ENCODE measurements at regions not wholly inside any gene's neighbourhood (a gene's known extent, or its start where the extent isn't known, plus 50 kb on each side); places are given as distances from the start of the nearest gene placed in this dataset.

DNA sequence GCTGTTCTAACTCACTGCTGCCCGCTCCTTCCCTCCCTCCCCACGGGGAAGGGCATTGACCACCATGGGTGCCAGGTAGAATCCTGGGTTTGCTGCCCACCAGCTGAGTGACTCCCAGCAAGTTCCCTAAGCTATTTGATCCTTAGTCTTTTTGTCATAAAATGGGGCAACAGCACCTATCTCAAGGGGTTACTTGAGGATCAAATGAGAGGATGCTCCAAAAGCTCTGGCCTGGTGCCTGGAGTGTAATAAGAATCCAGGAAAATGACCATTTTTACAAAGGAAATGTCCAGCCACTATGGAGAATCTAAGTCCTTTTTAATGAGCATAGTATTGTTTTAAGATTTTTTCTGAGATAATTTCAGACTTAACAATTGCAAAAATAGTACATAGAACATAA lies 61.4 kb upstream of the CMKLR1 start:
- Histone ChIP-seq H3K79me1 (ENCODE audit: insufficient read depth, low read depth, low read length, poor library complexity, severe bottlenecking) (no peaks in the 10 kb centered on the region), H3K27ac (ENCODE audit: insufficient read length, low read depth, low read length) (no peak overlapping the region), H3K4me1 (ENCODE audit: insufficient read depth, low read length) (no peaks in the 10 kb centered on the region), H3K79me2 (ENCODE audit: insufficient read depth, low read length) (no peaks in the 10 kb centered on the region), H2BK15ac (ENCODE audit: low read depth, low read length) (no peak overlapping the region), H3K18ac (ENCODE audit: insufficient read length, low read depth, low read length) (no peak overlapping the region), H3K4ac (ENCODE audit: low read depth, low read length) (no peak overlapping the region), H2BK120ac (ENCODE audit: low read depth, low read length, poor library complexity, severe bottlenecking) (no peak overlapping the region), H4K5ac (ENCODE audit: insufficient read length, low read depth, low read length) (no peak overlapping the region), H2BK5ac (ENCODE audit: insufficient read length, low read length) (no peak overlapping the region), H3K9me3 (ENCODE audit: control insufficient read depth, low read depth, low read length) (no peaks in the 10 kb centered on the region), H2BK20ac (ENCODE audit: low read depth, low read length, poor library complexity, severe bottlenecking) (no peak overlapping the region), H3K27me3 (ENCODE audit: insufficient read depth, low read length) (no peaks in the 10 kb centered on the region), H3K4me2 (ENCODE audit: insufficient read depth, insufficient read length, low read length) (no peak overlapping the region), H3K56ac (ENCODE audit: insufficient read length, low read depth, low read length) (no peak overlapping the region), H3T11ph (ENCODE audit: low read length) (no peak overlapping the region), H3K23ac (ENCODE audit: insufficient read length, low read depth, low read length) (no peak overlapping the region), H2AFZ (ENCODE audit: low read length) (no peak overlapping the region), H3K9ac (ENCODE audit: extremely low read depth, insufficient read length, low read length) (no peak overlapping the region), H4K20me1 (ENCODE audit: control insufficient read depth, insufficient read depth, insufficient read length) (no peaks in the 10 kb centered on the region), H3K23me2 (ENCODE audit: insufficient read length, low read depth, low read length, poor library complexity, severe bottlenecking) (no peaks in the 10 kb centered on the region), H3K14ac (ENCODE audit: insufficient read depth, low read length) (no peak overlapping the region), H4K91ac (ENCODE audit: insufficient read length, low read depth, low read length) (no peak overlapping the region), H2BK12ac (ENCODE audit: insufficient read length, low read depth, low read length) (no peak overlapping the region), H2AK5ac (ENCODE audit: insufficient read length, low read length) (no peak overlapping the region), H4K8ac (replicated peaks; ENCODE audit: insufficient read length, low read depth, low read length) (no peak overlapping the region)
- DNase-seq, result no peak
- H3K4me3 Mint-ChIP-seq, result no peak overlapping the region
- no CpG with 5 or more reads among the region's 2 CpGs for WGBS (ENCODE audit: extremely low coverage, insufficient read length, low lambda C conversion rate)
- peaks cover 0 to under 1% (median 0%) of the 10 kb centered on the region in 3 experiments; a peak in 1 of 7 replicates for H3K36me3 Mint-ChIP-seq (ENCODE audit: insufficient read depth in 1 of 3, low read depth in 3 of 3)
- no peak overlapping the region for H3K27ac Mint-ChIP-seq
- peaks cover under 1 to 5% of the 10 kb centered on the region in 2 experiments; a peak in 3 of 5 replicates for H3K9me3 Mint-ChIP-seq
- TF ChIP-seq, protein P1, sequence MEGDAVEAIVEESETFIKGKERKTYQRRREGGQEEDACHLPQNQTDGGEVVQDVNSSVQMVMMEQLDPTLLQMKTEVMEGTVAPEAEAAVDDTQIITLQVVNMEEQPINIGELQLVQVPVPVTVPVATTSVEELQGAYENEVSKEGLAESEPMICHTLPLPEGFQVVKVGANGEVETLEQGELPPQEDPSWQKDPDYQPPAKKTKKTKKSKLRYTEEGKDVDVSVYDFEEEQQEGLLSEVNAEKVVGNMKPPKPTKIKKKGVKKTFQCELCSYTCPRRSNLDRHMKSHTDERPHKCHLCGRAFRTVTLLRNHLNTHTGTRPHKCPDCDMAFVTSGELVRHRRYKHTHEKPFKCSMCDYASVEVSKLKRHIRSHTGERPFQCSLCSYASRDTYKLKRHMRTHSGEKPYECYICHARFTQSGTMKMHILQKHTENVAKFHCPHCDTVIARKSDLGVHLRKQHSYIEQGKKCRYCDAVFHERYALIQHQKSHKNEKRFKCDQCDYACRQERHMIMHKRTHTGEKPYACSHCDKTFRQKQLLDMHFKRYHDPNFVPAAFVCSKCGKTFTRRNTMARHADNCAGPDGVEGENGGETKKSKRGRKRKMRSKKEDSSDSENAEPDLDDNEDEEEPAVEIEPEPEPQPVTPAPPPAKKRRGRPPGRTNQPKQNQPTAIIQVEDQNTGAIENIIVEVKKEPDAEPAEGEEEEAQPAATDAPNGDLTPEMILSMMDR (conservative IDR thresholded peaks at IDR 0.05), result no peak
- peaks cover 10 to 21% of the 10 kb centered on the region in 2 experiments for H3K4me1 Mint-ChIP-seq
- peaks cover 2% of the 10 kb centered on the region; the same call in 1 of the 2 replicates for H3K27me3 Mint-ChIP-seq (ENCODE audit: low read depth)
